PC-3 (cell line): ENCODE measurements at regions not wholly inside any gene's neighbourhood (a gene's known extent, or its start where the extent isn't known, plus 50 kb on each side); places are given as distances from the start of the nearest gene placed in this dataset.

Source experiments
- ATAC-seq: fragments of 200-7000 bp; cut with Tn5 transposase; 2 replicates; pipeline ENCODE4 v1.9.1; 2020; ENCODE audit warnings: mild to moderate bottlenecking, moderate library complexity
- BruUV-seq: library from RNA; stranded (reverse); fragments of 400-500 nt; replicated peaks from 2 replicates; lab custom pipeline; 2021; lab: Mats Ljungman, UMichigan
- CTCF ChIA-PET: fragments of 300-600 bp; sonication (Branson Sonifier 250); formaldehyde crosslinking; loops from one replicate; lab custom pipeline; 2022; ENCODE audit warnings: antibody characterized with exemption; lab: Charles Lee
- POLR2A ChIA-PET: fragments of 300-600 bp; sonication (Branson Sonifier 250); formaldehyde crosslinking; loops from one replicate; lab custom pipeline; 2022; ENCODE audit warnings: antibody characterized with exemption; ENCODE audit not compliant: unreplicated experiment; lab: Charles Lee
- DNase-seq: peaks from one replicate; pipeline ENCODE4 v3.0.0-alpha.2; 2015
- H2AFZ ChIP-seq: fragments of 300-600 bp; sonication (generic); 2 replicates; pipeline ENCODE4 v1.6.0; 2016; ENCODE audit warnings: antibody characterized with exemption, low read length
- H3F3A ChIP-seq: fragments of 300-600 bp; sonication (generic); one replicate; pipeline ENCODE4 v1.6.0; 2017; ENCODE audit warnings: antibody characterized with exemption, low read length, control low read depth, mild to moderate bottlenecking; ENCODE audit not compliant: unreplicated experiment
- H3K27ac ChIP-seq: fragments of 300-600 bp; sonication (generic); 2 replicates; pipeline ENCODE4 v1.5.1; 2016; ENCODE audit warnings: mild to moderate bottlenecking, low read length
- H3K27me3 ChIP-seq: fragments of 300-600 bp; sonication (generic); 2 replicates; pipeline ENCODE4 v1.6.1; 2016; ENCODE audit warnings: low read length, mixed read lengths
- H3K36me3 ChIP-seq: fragments of 300-600 bp; sonication (generic); 2 replicates; pipeline ENCODE4 v1.6.1; 2016; ENCODE audit warnings: low read depth, mixed run types, low read length, mixed read lengths
- H3K4me1 ChIP-seq: fragments of 300-600 bp; sonication (generic); 2 replicates; pipeline ENCODE4 v1.5.1; 2016; ENCODE audit warnings: low read length; ENCODE audit not compliant: insufficient read depth
- H3K4me2 ChIP-seq: fragments of 300-600 bp; sonication (generic); 2 replicates; pipeline ENCODE4 v1.6.0; 2016; ENCODE audit warnings: low read length
- H3K4me3 ChIP-seq: fragments of 300-600 bp; sonication (generic); 2 replicates; pipeline ENCODE4 v1.5.1; 2016; ENCODE audit warnings: mild to moderate bottlenecking, low read length, mixed read lengths
- H3K79me2 ChIP-seq: fragments of 300-600 bp; sonication (generic); 2 replicates; pipeline ENCODE4 v1.6.1; 2017; ENCODE audit warnings: low read length, mixed read lengths
- H3K9ac ChIP-seq: fragments of 300-600 bp; sonication (generic); 2 replicates; pipeline ENCODE4 v1.6.0; 2016; ENCODE audit warnings: mild to moderate bottlenecking, low read length
- H3K9me2 ChIP-seq: fragments of 300-600 bp; sonication (generic); replicated peaks from 2 replicates; pipeline ENCODE4 v1.6.1; 2016; ENCODE audit warnings: mixed run types, low read length, mixed read lengths
- H3K9me3 ChIP-seq: fragments of 300-600 bp; sonication (generic); 2 replicates; pipeline ENCODE4 v1.6.1; 2016; ENCODE audit warnings: low read length, mixed read lengths
- H4K20me1 ChIP-seq: fragments of 300-600 bp; sonication (generic); 2 replicates; pipeline ENCODE4 v1.6.1; 2016; ENCODE audit warnings: low read length, mixed read lengths
- CTCF ChIP-seq: fragments of 300-600 bp; sonication (generic); conservative IDR thresholded peaks from 2 replicates; pipeline ENCODE4 v1.5.1; 2017; ENCODE audit warnings: antibody characterized with exemption, low read depth, mild to moderate bottlenecking, low read length
- EZH2 ChIP-seq: fragments of 300-600 bp; sonication (generic); IDR thresholded peaks from one replicate; pipeline ENCODE4 v1.6.1; 2017; ENCODE audit warnings: antibody characterized with exemption, mild to moderate bottlenecking, low read length; ENCODE audit not compliant: unreplicated experiment
- EZH2phosphoT487 ChIP-seq: fragments of 300-600 bp; sonication (generic); IDR thresholded peaks from 2 replicates; pipeline ENCODE4 v1.6.1; 2018; ENCODE audit warnings: mild to moderate bottlenecking, antibody characterized with exemption, low read length, borderline replicate concordance
- intact Hi-C: fragments of 100-400 bp; cut with micrococcal nuclease; formaldehyde crosslinking; loops from 2 replicates; pipeline ENCODE4 v1.9.0; 2023

GRCh38 chr3:89966877-89967665 is 859.6 kb downstream of the EPHA3 start:
- Histone ChIP-seq H3F3A (no peaks in the 10 kb centered on the region), H4K20me1 (no peaks in the 10 kb centered on the region), H2AFZ (no peak overlapping the region), H3K36me3 (no peaks in the 10 kb centered on the region), H3K4me2 (no peak overlapping the region), H3K9me2 (no peaks in the 10 kb centered on the region), H3K9ac (no peak overlapping the region), H3K4me1 (no peaks in the 10 kb centered on the region), H3K27ac (no peak overlapping the region), H3K4me3 (no peak overlapping the region), H3K9me3 (no peaks in the 10 kb centered on the region), H3K79me2 (no peaks in the 10 kb centered on the region), H3K27me3 (no peaks in the 10 kb centered on the region)
- DNase-seq: no peak
- BruUV-seq: no TSS peak
- TF ChIP-seq EZH2: no peak
- TF ChIP-seq EZH2phosphoT487: no peak
- TF ChIP-seq CTCF: no peak
- intact Hi-C loops: no loop called here
- ChIA-PET POLR2A (no interaction called here), CTCF (no interaction called here)
- ATAC-seq: no peak

GRCh38 chr3:89971329-89971728 is 863.9 kb downstream of the EPHA3 start:
- DNase-seq: no peak
- no peaks in the 10 kb centered on the region for H3K27me3 ChIP-seq
- H3K4me2 ChIP-seq: no peak overlapping the region
- H3K9me3 ChIP-seq: no peaks in the 10 kb centered on the region
- intact Hi-C loops: no loop called here
- H3K4me1 ChIP-seq: no peaks in the 10 kb centered on the region
- H3K27ac ChIP-seq: no peak overlapping the region
- no peak overlapping the region for H2AFZ ChIP-seq
- H3F3A ChIP-seq: no peaks in the 10 kb centered on the region
- ATAC-seq: no peak
- H3K79me2 ChIP-seq: no peaks in the 10 kb centered on the region
- H3K36me3 ChIP-seq: no peaks in the 10 kb centered on the region
- ChIA-PET CTCF (no interaction called here), POLR2A (no interaction called here)
- H3K9me2 ChIP-seq: no peaks in the 10 kb centered on the region
- no peak overlapping the region for H3K4me3 ChIP-seq
- BruUV-seq: no TSS peak
- TF ChIP-seq EZH2phosphoT487 (no peak), EZH2 (no peak)
- H3K9ac ChIP-seq: no peak overlapping the region
- H4K20me1 ChIP-seq: no peaks in the 10 kb centered on the region

- Histone ChIP-seq H3K4me3 (no peak overlapping the region), H3K4me1 (no peaks in the 10 kb centered on the region), H3K79me2 (no peaks in the 10 kb centered on the region), H3F3A (no peaks in the 10 kb centered on the region), H3K27me3 (no peaks in the 10 kb centered on the region), H2AFZ (no peak overlapping the region), H3K4me2 (no peak overlapping the region), H3K27ac (no peak overlapping the region), H3K9ac (no peak overlapping the region), H3K36me3 (no peaks in the 10 kb centered on the region), H3K9me2 (no peaks in the 10 kb centered on the region), H3K9me3 (no peaks in the 10 kb centered on the region), H4K20me1 (no peaks in the 10 kb centered on the region)
- ChIA-PET POLR2A (no interaction called here), CTCF (no interaction called here)
- intact Hi-C loops: no loop called here
- BruUV-seq: no TSS peak
- TF ChIP-seq CTCF (no peak), EZH2 (no peak), EZH2phosphoT487 (no peak)
- no peak for DNase-seq
- ATAC-seq: no peak
Measured at GRCh38 chr3:89973156-89973555, 865.7 kb downstream of the EPHA3 start.
